Osteocyte (in vitro differentiated cells): ENCODE measurements at regions not wholly inside any gene's neighbourhood (a gene's known extent, or its start where the extent isn't known, plus 50 kb on each side); places are given as distances from the start of the nearest gene placed in this dataset.
A peak's percentile ranks its signal among the peaks of the same experiment; 100 is the strongest.

ENCODE experiments used
- DNase-seq: peaks from one replicate; pipeline ENCODE4 v3.0.0; 2021; ENCODE audit warnings: mixed read lengths; ENCODE audit not compliant: unreplicated experiment; ENCODE audit errors: extremely low spot score
- H3K27ac Mint-ChIP-seq: one replicate; pipeline ENCODE4 v1.8.0; 2021; ENCODE audit warnings: mild to moderate bottlenecking, mixed read lengths; ENCODE audit not compliant: unreplicated experiment
- H3K27me3 Mint-ChIP-seq: one replicate; pipeline ENCODE4 v1.8.0; 2021; ENCODE audit warnings: mixed read lengths; ENCODE audit not compliant: unreplicated experiment
- H3K36me3 Mint-ChIP-seq: one replicate; pipeline ENCODE4 v1.8.0; 2021; ENCODE audit warnings: mixed read lengths; ENCODE audit not compliant: unreplicated experiment
- H3K4me1 Mint-ChIP-seq: one replicate; pipeline ENCODE4 v1.8.0; 2021; ENCODE audit warnings: mixed read lengths; ENCODE audit not compliant: unreplicated experiment
- H3K4me3 Mint-ChIP-seq: one replicate; pipeline ENCODE4 v1.8.0; 2021; ENCODE audit warnings: mild to moderate bottlenecking, moderate library complexity, mixed read lengths; ENCODE audit not compliant: unreplicated experiment
- H3K9me3 Mint-ChIP-seq: one replicate; pipeline ENCODE4 v1.8.0; 2021; ENCODE audit warnings: mixed read lengths; ENCODE audit not compliant: unreplicated experiment
- TF ChIP-seq, protein P1 (sequence below): fragments of 200-600 bp; sonication (generic); IDR thresholded peaks from 2 replicates; pipeline ENCODE4 v1.5.0; 2021; ENCODE audit warnings: antibody characterized with exemption, mild to moderate bottlenecking, moderate library complexity

DNA sequence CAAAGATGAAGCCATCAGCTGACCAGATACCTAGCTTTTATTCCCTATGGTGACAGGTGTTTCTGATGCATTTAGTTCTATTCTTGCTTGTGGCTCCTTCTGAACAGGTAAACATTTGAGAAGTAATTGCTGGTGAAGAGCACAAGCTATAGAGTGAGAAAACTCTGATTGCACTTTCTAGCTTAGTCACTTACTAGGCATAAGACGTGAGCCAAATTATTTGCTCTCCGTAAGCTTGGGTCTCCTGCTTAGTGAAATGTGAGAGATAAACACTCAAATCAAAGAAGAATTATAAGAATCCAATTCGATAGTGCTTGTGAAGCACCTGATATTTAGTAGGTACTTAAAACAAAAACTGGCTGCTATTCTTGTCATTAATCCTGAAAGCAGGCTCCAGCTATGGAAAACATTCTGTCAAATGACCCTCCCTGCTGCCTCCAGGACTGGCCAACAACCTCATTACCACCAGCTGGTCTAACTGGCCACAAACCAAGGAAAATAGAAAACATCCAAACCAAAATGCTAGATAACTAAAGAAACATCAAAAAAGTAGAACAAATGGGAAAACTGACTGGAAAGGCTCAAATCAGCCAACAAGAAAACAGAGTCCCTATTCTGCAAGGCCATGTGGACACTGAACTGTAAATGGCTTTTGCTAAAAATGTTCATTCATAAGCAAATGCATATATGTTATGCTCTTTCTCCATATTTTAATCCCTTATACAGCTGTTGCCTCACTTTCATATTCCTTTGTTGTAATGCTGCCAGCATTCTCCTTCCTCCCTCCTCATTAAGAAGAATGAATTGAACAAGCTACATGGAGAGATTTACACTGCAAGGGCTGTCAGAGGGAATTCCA lies 616.1 kb downstream of the DTWD2 start:
- H3K9me3 Mint-ChIP-seq = no peaks in the 10 kb centered on the region
- peak overlapping the region; percentile 23 for H3K27ac Mint-ChIP-seq
- peaks cover 12% of the 10 kb centered on the region for H3K4me1 Mint-ChIP-seq
- H3K36me3 Mint-ChIP-seq = no peaks in the 10 kb centered on the region
- TF ChIP-seq, protein P1, sequence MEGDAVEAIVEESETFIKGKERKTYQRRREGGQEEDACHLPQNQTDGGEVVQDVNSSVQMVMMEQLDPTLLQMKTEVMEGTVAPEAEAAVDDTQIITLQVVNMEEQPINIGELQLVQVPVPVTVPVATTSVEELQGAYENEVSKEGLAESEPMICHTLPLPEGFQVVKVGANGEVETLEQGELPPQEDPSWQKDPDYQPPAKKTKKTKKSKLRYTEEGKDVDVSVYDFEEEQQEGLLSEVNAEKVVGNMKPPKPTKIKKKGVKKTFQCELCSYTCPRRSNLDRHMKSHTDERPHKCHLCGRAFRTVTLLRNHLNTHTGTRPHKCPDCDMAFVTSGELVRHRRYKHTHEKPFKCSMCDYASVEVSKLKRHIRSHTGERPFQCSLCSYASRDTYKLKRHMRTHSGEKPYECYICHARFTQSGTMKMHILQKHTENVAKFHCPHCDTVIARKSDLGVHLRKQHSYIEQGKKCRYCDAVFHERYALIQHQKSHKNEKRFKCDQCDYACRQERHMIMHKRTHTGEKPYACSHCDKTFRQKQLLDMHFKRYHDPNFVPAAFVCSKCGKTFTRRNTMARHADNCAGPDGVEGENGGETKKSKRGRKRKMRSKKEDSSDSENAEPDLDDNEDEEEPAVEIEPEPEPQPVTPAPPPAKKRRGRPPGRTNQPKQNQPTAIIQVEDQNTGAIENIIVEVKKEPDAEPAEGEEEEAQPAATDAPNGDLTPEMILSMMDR = no peak
- no peak overlapping the region for H3K4me3 Mint-ChIP-seq
- DNase-seq = no peak
- H3K27me3 Mint-ChIP-seq = no peaks in the 10 kb centered on the region

DNA sequence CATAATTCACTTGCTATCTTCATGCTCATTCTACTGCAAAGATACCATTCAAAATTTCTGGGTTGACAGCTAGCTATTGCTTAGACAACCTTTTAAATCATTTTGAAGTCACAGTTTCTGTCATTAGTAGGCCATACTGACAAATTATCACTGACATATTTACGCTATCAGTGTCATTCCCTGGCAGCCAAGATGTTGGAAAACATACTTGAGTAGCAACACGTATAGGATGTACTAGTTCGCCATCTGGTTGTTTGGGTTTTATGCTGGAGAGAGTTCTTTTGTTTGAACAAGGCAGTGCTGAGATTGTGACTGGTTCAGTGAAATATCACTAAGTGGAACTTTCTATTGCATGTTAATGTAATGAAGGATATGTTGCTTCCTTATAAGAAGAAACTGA lies 621.9 kb downstream of the DTWD2 start:
- peaks cover 1% of the 10 kb centered on the region for H3K4me1 Mint-ChIP-seq
- H3K27ac Mint-ChIP-seq = no peak overlapping the region
- DNase-seq = no peak
- no peaks in the 10 kb centered on the region for H3K9me3 Mint-ChIP-seq
- no peaks in the 10 kb centered on the region for H3K27me3 Mint-ChIP-seq
- TF ChIP-seq, protein P1 = no peak
- H3K4me3 Mint-ChIP-seq = no peak overlapping the region
- no peaks in the 10 kb centered on the region for H3K36me3 Mint-ChIP-seq

DNA sequence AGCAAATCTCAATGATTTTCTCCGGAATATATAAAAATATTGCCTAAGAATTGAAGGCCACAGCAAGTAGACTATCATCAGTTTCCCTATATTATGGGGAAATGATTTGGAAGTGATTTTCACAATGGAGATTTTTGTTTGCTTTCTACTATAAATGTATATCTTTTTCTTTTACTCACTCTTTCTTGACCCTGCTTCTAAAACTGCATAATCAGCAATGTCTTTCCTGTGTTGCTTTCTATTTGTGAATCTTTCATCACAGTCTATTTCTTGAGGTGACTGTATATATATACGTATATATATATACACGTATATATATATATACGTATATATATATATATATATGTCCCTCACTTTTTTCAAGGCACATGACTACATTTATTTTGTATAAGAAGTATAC lies 622.6 kb downstream of the DTWD2 start:
- H3K27ac Mint-ChIP-seq = no peak overlapping the region
- H3K9me3 Mint-ChIP-seq = no peaks in the 10 kb centered on the region
- no peaks in the 10 kb centered on the region for H3K27me3 Mint-ChIP-seq
- no peaks in the 10 kb centered on the region for H3K4me1 Mint-ChIP-seq
- H3K36me3 Mint-ChIP-seq = no peaks in the 10 kb centered on the region
- DNase-seq = no peak
- H3K4me3 Mint-ChIP-seq = no peak overlapping the region
- TF ChIP-seq, protein P1 = no peak

DNA sequence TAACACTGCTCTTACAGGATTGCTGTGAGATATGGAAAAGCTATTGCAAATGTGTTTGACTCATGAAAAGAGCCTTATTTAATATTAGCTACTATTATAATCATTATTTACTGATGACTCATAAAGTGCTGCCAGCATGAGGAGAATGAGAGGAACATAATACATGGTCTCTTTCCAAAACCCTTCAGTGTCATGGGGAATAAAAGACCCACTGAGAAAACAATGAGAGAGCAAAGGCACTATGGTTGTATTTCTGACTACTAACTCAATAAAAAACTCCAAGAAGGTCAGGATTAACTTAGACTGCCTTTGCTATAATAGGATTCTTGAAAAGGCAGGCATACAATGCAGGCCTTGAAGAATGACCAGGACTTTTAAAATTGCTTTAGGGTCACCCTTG lies 633.5 kb downstream of the DTWD2 start:
- no peak overlapping the region for H3K4me3 Mint-ChIP-seq
- H3K9me3 Mint-ChIP-seq = no peaks in the 10 kb centered on the region
- no peak overlapping the region for H3K27ac Mint-ChIP-seq
- H3K27me3 Mint-ChIP-seq = no peaks in the 10 kb centered on the region
- no peak for DNase-seq
- peaks cover 14% of the 10 kb centered on the region for H3K4me1 Mint-ChIP-seq
- TF ChIP-seq, protein P1 = no peak
- no peaks in the 10 kb centered on the region for H3K36me3 Mint-ChIP-seq

DNA sequence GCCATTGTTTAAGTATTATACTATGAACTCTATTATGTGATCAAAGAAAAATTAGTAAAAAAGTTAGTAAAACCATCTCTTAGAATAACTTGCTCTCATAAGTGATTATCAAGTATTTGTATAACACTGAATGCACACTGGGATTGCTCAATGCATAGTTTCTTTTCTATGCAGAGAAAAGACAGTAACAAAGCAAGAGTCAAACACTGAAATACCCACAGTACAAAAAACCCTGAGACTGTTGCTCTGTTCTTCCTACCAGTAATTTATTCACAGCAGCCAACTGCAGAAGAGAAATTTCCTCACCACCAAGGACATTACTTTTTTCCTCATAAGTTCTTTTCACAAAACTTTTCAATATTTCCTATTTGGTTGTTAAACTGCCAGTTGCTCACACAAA lies 634.4 kb downstream of the DTWD2 start:
- TF ChIP-seq, protein P1 = no peak
- Mint-ChIP-seq H3K9me3 (no peaks in the 10 kb centered on the region), H3K4me3 (no peak overlapping the region), H3K4me1 (peaks cover 14% of the 10 kb centered on the region), H3K36me3 (no peaks in the 10 kb centered on the region), H3K27me3 (no peaks in the 10 kb centered on the region), H3K27ac (no peak overlapping the region)
- DNase-seq = no peak
